ENCODE measurements at regions not wholly inside any gene's neighbourhood (a gene's known extent, or its start where the extent isn't known, plus 50 kb on each side); places are given as distances from the start of the nearest gene placed in this dataset.
"Not testable (repeated sequence)": the region's sequence is repeated elsewhere in the genome, so short reads cannot be mapped to it uniquely, and the experiment has no call there.

- FAIRE-seq (no peak), DNase-seq (ENCODE audit: insufficient read length, low spot score) (no peak)
- TF ChIP-seq, protein P1, sequence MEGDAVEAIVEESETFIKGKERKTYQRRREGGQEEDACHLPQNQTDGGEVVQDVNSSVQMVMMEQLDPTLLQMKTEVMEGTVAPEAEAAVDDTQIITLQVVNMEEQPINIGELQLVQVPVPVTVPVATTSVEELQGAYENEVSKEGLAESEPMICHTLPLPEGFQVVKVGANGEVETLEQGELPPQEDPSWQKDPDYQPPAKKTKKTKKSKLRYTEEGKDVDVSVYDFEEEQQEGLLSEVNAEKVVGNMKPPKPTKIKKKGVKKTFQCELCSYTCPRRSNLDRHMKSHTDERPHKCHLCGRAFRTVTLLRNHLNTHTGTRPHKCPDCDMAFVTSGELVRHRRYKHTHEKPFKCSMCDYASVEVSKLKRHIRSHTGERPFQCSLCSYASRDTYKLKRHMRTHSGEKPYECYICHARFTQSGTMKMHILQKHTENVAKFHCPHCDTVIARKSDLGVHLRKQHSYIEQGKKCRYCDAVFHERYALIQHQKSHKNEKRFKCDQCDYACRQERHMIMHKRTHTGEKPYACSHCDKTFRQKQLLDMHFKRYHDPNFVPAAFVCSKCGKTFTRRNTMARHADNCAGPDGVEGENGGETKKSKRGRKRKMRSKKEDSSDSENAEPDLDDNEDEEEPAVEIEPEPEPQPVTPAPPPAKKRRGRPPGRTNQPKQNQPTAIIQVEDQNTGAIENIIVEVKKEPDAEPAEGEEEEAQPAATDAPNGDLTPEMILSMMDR (IDR thresholded peaks at IDR 0.05; ENCODE audit: insufficient read depth, missing control alignments) = peak; percentile 15
Observed at GRCh38 chr6:159540152-159540551, 152.9 kb downstream of the SOD2 start.

DNA sequence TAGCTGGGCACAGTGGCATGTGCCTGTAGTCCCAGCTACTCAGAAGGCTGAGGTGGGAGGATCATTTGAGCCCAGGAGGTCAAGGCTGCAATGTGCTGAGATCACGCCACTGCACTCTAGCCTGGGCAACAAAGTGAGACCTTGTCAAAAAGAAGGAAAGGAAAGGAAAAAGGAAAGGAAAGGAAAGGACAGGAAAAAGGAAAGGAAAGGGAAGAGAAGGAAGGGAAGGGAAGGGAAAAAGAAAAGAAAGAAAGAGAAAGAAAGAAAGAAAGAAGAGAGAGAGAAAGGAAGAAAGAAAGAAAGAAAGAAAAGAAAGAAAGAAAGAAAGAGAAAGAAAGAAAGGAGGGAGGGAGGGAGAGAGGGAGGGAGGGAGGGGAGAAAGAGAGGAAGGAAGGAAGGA, 155.0 kb downstream of the SOD2 start:
- not testable (repeated sequence) for FAIRE-seq; DNase-seq (ENCODE audit: insufficient read length, low spot score)

DNA sequence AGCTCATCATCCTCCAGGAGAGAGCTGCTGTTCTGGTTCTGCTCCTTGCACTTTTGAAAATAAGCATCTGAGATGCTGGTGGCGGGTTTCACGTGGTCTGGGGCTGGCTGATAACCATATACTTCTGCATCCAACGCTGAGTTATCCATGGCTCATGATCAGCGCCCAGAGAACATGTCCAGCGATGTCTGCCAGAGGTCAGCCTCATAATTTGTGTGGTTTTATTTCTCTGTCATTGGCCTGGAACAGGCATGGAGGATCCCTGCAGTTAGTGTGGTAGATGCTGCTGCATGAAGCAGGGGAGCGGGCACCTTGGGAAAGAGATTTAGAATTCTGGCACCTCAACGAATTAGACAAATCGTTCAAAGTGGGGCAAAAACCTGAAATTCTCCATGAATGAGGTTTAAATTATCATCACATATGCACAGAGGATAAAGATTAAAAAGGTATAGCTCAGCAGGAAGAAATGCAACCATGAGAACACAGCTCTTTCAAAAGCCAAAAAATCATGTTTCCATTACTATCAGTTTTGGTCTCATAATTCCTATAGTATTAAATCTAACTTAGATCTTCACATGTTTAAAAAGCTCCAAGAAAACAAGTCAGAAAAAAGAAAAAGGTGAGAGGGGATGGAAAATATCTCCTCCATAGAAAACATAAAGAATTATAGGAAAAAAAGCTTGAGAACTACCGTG, 157.2 kb downstream of the SOD2 start:
- no peak for FAIRE-seq
- TF ChIP-seq, protein P1 (IDR thresholded peaks at IDR 0.05; ENCODE audit: insufficient read depth, missing control alignments) = no peak
- no peak for DNase-seq (ENCODE audit: insufficient read length, low spot score)

GRCh38 chr6:159533568-159533967, 159.5 kb downstream of the SOD2 start:
- TF ChIP-seq, protein P1 (IDR thresholded peaks at IDR 0.05; ENCODE audit: insufficient read depth, missing control alignments) = no peak
- DNase-seq (ENCODE audit: insufficient read length, low spot score) (no peak), FAIRE-seq (no peak)

- no peak for FAIRE-seq
- TF ChIP-seq, protein P1 (IDR thresholded peaks at IDR 0.05; ENCODE audit: insufficient read depth, missing control alignments) = no peak
- DNase-seq (ENCODE audit: insufficient read length, low spot score) = no peak
Observed at GRCh38 chr6:159533016-159533415, 160.0 kb downstream of the SOD2 start.

GRCh38 chr6:159532155-159532554, 160.9 kb downstream of the SOD2 start:
- TF ChIP-seq, protein P1 (IDR thresholded peaks at IDR 0.05; ENCODE audit: insufficient read depth, missing control alignments) = no peak
- FAIRE-seq (no peak), DNase-seq (ENCODE audit: insufficient read length, low spot score) (no peak)

DNA sequence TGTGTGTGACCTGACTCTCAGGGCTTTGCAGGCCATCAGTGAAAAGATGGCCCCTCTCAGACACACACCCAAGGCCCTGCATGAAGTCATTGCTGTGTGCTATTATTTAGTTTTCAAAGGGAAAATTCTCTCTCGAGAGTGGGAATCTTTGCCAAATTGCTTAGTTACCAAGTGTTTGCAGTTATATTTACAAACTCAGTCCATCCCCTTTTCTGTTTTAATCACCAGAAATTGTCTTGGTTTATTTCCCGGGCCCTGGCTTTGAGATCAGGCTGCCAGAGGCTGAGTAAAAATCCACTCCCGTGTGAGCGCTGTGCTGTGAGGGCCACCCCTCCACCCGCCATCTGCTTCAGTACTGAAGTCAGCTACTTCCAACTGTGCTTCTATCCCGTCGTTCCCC, 163.1 kb downstream of the SOD2 start:
- FAIRE-seq = no peak
- no peak for DNase-seq (ENCODE audit: insufficient read length, low spot score)
- TF ChIP-seq, protein P1 (IDR thresholded peaks at IDR 0.05; ENCODE audit: insufficient read depth, missing control alignments) = no peak

DNA sequence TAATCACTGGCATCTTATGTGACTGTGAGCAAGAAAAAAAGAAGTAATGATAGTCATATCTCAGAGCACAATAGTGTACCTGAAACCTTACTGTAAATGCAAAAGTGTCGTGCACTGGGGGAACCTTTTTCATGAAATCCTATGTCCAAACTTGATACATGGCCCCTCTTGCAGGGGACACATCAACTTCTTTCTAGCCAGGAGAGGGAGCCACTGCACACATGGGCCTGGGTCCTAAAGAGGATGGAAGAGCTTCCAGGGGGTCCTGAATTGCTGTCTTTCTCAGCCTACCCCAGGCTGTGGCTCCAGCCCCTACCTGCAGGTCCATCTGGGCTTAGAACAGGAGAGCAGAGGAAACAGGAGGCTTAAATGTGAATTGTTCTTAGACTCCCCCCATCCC, 165.7 kb downstream of the SOD2 start:
- TF ChIP-seq, protein P1 (IDR thresholded peaks at IDR 0.05; ENCODE audit: insufficient read depth, missing control alignments) = no peak
- FAIRE-seq (no peak), DNase-seq (ENCODE audit: insufficient read length, low spot score) (no peak)
